ENCODE measurements at regions not wholly inside any gene's neighbourhood (a gene's known extent, or its start where the extent isn't known, plus 50 kb on each side); places are given as distances from the start of the nearest gene placed in this dataset.

GRCh38 chr2:161042990-161043625, 117.1 kb upstream of the TANK start:
- Histone ChIP-seq H3K4me1 (ENCODE audit: insufficient read depth, low read length) (no peaks in the 10 kb centered on the region), H3K27me3 (ENCODE audit: control insufficient read depth in 1 of 2, insufficient read depth in 2 of 2, low read length in 2 of 2) (peaks cover 0 to 5% of the 10 kb centered on the region in 2 experiments), H3K4me3 (ENCODE audit: low read length) (no peak overlapping the region), H3K27ac (ENCODE audit: low read depth in 1 of 2, low read length in 2 of 2) (no peak overlapping the region), H3K36me3 (ENCODE audit: insufficient read depth, low read length) (no peaks in the 10 kb centered on the region), H3K9me3 (ENCODE audit: control insufficient read depth in 1 of 2, insufficient read depth in 1 of 2, low read length in 2 of 2) (no peaks in the 10 kb centered on the region)
- Mint-ChIP-seq H3K27me3 (peaks cover 4% of the 10 kb centered on the region), H3K36me3 (ENCODE audit: low read depth) (no peaks in the 10 kb centered on the region), H3K27ac (no peak overlapping the region), H3K9me3 (no peaks in the 10 kb centered on the region), H3K4me3 (no peak overlapping the region), H3K4me1 (ENCODE audit: low read depth) (no peaks in the 10 kb centered on the region)
- CTCF ChIA-PET: no interaction called here
- POLR2A ChIA-PET: no interaction called here
- intact Hi-C loops (cut with DNase I, micrococcal nuclease): no loop called here
- no peak for ATAC-seq (ENCODE audit: poor library complexity)
- DNase-seq: no peak
- TF ChIP-seq, protein P1, sequence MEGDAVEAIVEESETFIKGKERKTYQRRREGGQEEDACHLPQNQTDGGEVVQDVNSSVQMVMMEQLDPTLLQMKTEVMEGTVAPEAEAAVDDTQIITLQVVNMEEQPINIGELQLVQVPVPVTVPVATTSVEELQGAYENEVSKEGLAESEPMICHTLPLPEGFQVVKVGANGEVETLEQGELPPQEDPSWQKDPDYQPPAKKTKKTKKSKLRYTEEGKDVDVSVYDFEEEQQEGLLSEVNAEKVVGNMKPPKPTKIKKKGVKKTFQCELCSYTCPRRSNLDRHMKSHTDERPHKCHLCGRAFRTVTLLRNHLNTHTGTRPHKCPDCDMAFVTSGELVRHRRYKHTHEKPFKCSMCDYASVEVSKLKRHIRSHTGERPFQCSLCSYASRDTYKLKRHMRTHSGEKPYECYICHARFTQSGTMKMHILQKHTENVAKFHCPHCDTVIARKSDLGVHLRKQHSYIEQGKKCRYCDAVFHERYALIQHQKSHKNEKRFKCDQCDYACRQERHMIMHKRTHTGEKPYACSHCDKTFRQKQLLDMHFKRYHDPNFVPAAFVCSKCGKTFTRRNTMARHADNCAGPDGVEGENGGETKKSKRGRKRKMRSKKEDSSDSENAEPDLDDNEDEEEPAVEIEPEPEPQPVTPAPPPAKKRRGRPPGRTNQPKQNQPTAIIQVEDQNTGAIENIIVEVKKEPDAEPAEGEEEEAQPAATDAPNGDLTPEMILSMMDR (IDR thresholded peaks at IDR 0.05): no peak

DNA sequence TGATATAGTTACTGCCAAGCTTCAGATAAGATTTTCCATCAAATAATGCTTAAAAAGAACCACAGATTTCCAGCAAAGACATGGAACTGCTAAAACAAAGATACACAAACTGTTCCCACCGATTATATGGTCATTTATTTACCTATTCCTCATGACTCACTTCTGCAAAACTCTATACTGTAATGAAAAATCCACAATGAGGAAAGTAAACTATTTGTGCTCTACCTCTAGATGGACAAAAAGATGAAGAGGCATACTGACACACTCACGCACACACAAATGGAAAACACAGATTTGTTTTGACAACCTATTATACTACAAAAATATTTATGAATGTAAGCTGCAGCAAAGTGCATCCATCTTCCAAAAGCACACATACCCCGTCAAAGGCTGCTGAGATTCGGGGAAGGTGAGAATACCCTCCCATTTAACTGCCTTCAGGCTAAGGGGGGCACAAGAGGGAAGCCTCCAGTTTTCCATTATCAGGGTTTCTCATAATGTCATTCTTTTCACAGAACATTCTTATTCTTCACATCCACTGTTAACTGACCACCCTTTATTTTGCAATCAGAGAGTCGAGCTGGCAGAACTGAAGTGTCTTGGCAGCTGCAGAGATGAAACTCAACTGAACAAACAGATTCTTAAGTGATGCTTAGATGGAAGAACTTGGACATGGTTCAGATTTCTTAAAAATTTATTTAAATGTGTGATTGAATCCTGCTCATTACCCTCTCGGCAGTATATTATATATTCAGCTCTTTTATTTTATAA, 115.9 kb upstream of the TANK start:
- ChIA-PET CTCF (no interaction called here), POLR2A (no interaction called here)
- DNase-seq: no peak
- H3K36me3 ChIP-seq (ENCODE audit: insufficient read depth, low read length): no peaks in the 10 kb centered on the region
- Mint-ChIP-seq H3K27ac (no peak overlapping the region), H3K4me3 (no peak overlapping the region), H3K36me3 (ENCODE audit: low read depth) (no peaks in the 10 kb centered on the region), H3K9me3 (no peaks in the 10 kb centered on the region), H3K27me3 (peaks cover 6% of the 10 kb centered on the region), H3K4me1 (ENCODE audit: low read depth) (no peaks in the 10 kb centered on the region)
- intact Hi-C loops (cut with DNase I, micrococcal nuclease): no loop called here
- TF ChIP-seq, protein P1 (IDR thresholded peaks at IDR 0.05): no peak
- H3K4me1 ChIP-seq (ENCODE audit: insufficient read depth, low read length): no peaks in the 10 kb centered on the region
- H3K27me3 ChIP-seq (ENCODE audit: control insufficient read depth in 1 of 2, insufficient read depth in 2 of 2, low read length in 2 of 2): peaks cover 4 to 5% of the 10 kb centered on the region in 2 experiments
- no peaks in the 10 kb centered on the region for H3K9me3 ChIP-seq (ENCODE audit: control insufficient read depth in 1 of 2, insufficient read depth in 1 of 2, low read length in 2 of 2)
- no peak overlapping the region for H3K27ac ChIP-seq (ENCODE audit: low read depth in 1 of 2, low read length in 2 of 2)
- ATAC-seq (ENCODE audit: poor library complexity): no peak
- no peak overlapping the region for H3K4me3 ChIP-seq (ENCODE audit: low read length)

GRCh38 chr2:161044921-161045320, 115.3 kb upstream of the TANK start:
- H3K4me1 Mint-ChIP-seq (ENCODE audit: low read depth): no peaks in the 10 kb centered on the region
- Histone ChIP-seq H3K27me3 (ENCODE audit: control insufficient read depth in 1 of 2, insufficient read depth in 2 of 2, low read length in 2 of 2) (peaks cover 5 to 7% of the 10 kb centered on the region in 2 experiments), H3K27ac (ENCODE audit: low read depth in 1 of 2, low read length in 2 of 2) (no peak overlapping the region), H3K9me3 (ENCODE audit: control insufficient read depth in 1 of 2, insufficient read depth in 1 of 2, low read length in 2 of 2) (no peaks in the 10 kb centered on the region), H3K36me3 (ENCODE audit: insufficient read depth, low read length) (no peaks in the 10 kb centered on the region), H3K4me1 (ENCODE audit: insufficient read depth, low read length) (no peaks in the 10 kb centered on the region), H3K4me3 (ENCODE audit: low read length) (no peak overlapping the region)
- POLR2A ChIA-PET: no interaction called here
- H3K27me3 Mint-ChIP-seq: peaks cover 13% of the 10 kb centered on the region
- H3K27ac Mint-ChIP-seq: no peak overlapping the region
- intact Hi-C loops (cut with DNase I, micrococcal nuclease): no loop called here
- DNase-seq (no peak), ATAC-seq (ENCODE audit: poor library complexity) (no peak)
- no peaks in the 10 kb centered on the region for H3K36me3 Mint-ChIP-seq (ENCODE audit: low read depth)
- no peak overlapping the region for H3K4me3 Mint-ChIP-seq
- TF ChIP-seq, protein P1 (IDR thresholded peaks at IDR 0.05): no peak
- CTCF ChIA-PET: no interaction called here
- no peaks in the 10 kb centered on the region for H3K9me3 Mint-ChIP-seq
